WTC11 (cell line): ENCODE measurements at regions not wholly inside any gene's neighbourhood (a gene's known extent, or its start where the extent isn't known, plus 50 kb on each side); places are given as distances from the start of the nearest gene placed in this dataset.

Experiments used
- ATAC-seq: fragments of 200-7000 bp; cut with Tn5 transposase; 2 replicates; pipeline ENCODE4 v1.10.0; 2021; ENCODE audit warnings: mild to moderate bottlenecking, moderate library complexity
- CTCF ChIA-PET: fragments of 300-600 bp; sonication (Branson Sonifier 250); formaldehyde crosslinking; loops from one replicate; lab custom pipeline; 2021; ENCODE audit warnings: antibody characterized with exemption; lab: Charles Lee
- POLR2A ChIA-PET: fragments of 350-600 bp; sonication (Branson Sonifier 250); formaldehyde crosslinking; loops from one replicate; lab custom pipeline; 2021; ENCODE audit warnings: antibody characterized with exemption; lab: Charles Lee
- DNase-seq: peaks from one replicate; pipeline ENCODE4 v3.0.0; 2021; ENCODE audit warnings: low spot score
- H3K27ac Mint-ChIP-seq: 2 replicates; pipeline ENCODE4 v1.8.0; 2021; ENCODE audit warnings: mixed read lengths
- H3K27me3 Mint-ChIP-seq: 2 replicates; pipeline ENCODE4 v1.8.0; 2021; ENCODE audit warnings: low read depth, mild to moderate bottlenecking, moderate library complexity, mixed read lengths
- H3K36me3 Mint-ChIP-seq: 2 replicates; pipeline ENCODE4 v1.8.0; 2021; ENCODE audit warnings: mixed read lengths
- H3K4me1 Mint-ChIP-seq: 2 replicates; pipeline ENCODE4 v1.8.0; 2022; ENCODE audit warnings: mixed read lengths
- H3K4me3 Mint-ChIP-seq: 2 replicates; pipeline ENCODE4 v1.8.0; 2021; ENCODE audit warnings: mild to moderate bottlenecking, moderate library complexity, mixed read lengths
- H3K9me3 Mint-ChIP-seq: 2 replicates; pipeline ENCODE4 v1.8.0; 2021; ENCODE audit warnings: mixed read lengths
- ATF1 ChIP-seq: sonication (generic); formaldehyde crosslinking; IDR thresholded peaks from 2 replicates; pipeline ENCODE4 v1.8.1; 2023; ENCODE audit warnings: mild to moderate bottlenecking, moderate library complexity, missing genetic modification reagents
- CDX4 ChIP-seq: fragments of 250-450 bp; sonication (Bioruptor Pico); IDR thresholded peaks from 2 replicates; pipeline ENCODE4 v1.9.0; 2021; ENCODE audit warnings: moderate library complexity, mild to moderate bottlenecking, inconsistent platforms, borderline replicate concordance
- FOXJ3 ChIP-seq: sonication (generic); formaldehyde crosslinking; IDR thresholded peaks from 2 replicates; pipeline ENCODE4 v1.9.0; 2021; ENCODE audit warnings: missing genetic modification reagents, mild to moderate bottlenecking, borderline replicate concordance
- JUN ChIP-seq: sonication (generic); formaldehyde crosslinking; IDR thresholded peaks from 2 replicates; pipeline ENCODE4 v1.8.0; 2023; ENCODE audit warnings: mild to moderate bottlenecking, missing genetic modification reagents
- NFYB ChIP-seq: sonication (generic); formaldehyde crosslinking; conservative IDR thresholded peaks from 2 replicates; pipeline ENCODE4 v1.8.0; 2022; ENCODE audit warnings: low read depth, missing genetic modification reagents
- NR3C1 ChIP-seq: sonication (generic); formaldehyde crosslinking; conservative IDR thresholded peaks from 2 replicates; pipeline ENCODE4 v1.8.1; 2023; ENCODE audit warnings: low read depth, mild to moderate bottlenecking, missing genetic modification reagents
- OVOL2 ChIP-seq: fragments of 250-450 bp; sonication (Bioruptor Pico); IDR thresholded peaks from 2 replicates; pipeline ENCODE4 v1.9.0; 2021; ENCODE audit warnings: mild to moderate bottlenecking, borderline replicate concordance
- TEAD4 ChIP-seq: sonication (generic); formaldehyde crosslinking; IDR thresholded peaks from 2 replicates; pipeline ENCODE4 v1.8.0; 2022; ENCODE audit warnings: mild to moderate bottlenecking, missing genetic modification reagents
- ZNF219 ChIP-seq: sonication (generic); formaldehyde crosslinking; IDR thresholded peaks from 2 replicates; pipeline ENCODE4 v1.8.0; 2023; ENCODE audit warnings: missing genetic modification reagents, mild to moderate bottlenecking, borderline replicate concordance
- ZNF263 ChIP-seq: sonication (generic); formaldehyde crosslinking; IDR thresholded peaks from 2 replicates; pipeline ENCODE4 v1.8.1; 2022; ENCODE audit warnings: low read depth, mild to moderate bottlenecking, moderate library complexity, missing genetic modification reagents
- ZNF317 ChIP-seq: sonication (generic); formaldehyde crosslinking; IDR thresholded peaks from 2 replicates; pipeline ENCODE4 v1.8.1; 2023; ENCODE audit warnings: low read depth, mild to moderate bottlenecking, moderate library complexity, missing genetic modification reagents, borderline replicate concordance
- TF ChIP-seq, protein P1 (sequence below): sonication (generic); formaldehyde crosslinking; IDR thresholded peaks from 2 replicates; pipeline ENCODE4 v1.8.0; 2023; ENCODE audit warnings: missing genetic modification reagents, mild to moderate bottlenecking, borderline replicate concordance
- TF ChIP-seq, protein P2 (sequence below): sonication (generic); formaldehyde crosslinking; IDR thresholded peaks from 2 replicates; pipeline ENCODE4 v1.8.1; 2022; ENCODE audit warnings: low read depth, missing genetic modification reagents, borderline replicate concordance
- TF ChIP-seq, protein P3 (sequence below): sonication (generic); formaldehyde crosslinking; IDR thresholded peaks from 2 replicates; pipeline ENCODE4 v1.8.1; 2022; ENCODE audit warnings: mild to moderate bottlenecking, moderate library complexity, missing genetic modification reagents
- TF ChIP-seq, protein P4 (sequence below): fragments of 250-450 bp; sonication (Bioruptor Pico); IDR thresholded peaks from 2 replicates; pipeline ENCODE4 v1.9.0; 2021; ENCODE audit warnings: mild to moderate bottlenecking
- TF ChIP-seq, protein P5 (sequence below): fragments of 250-450 bp; sonication (Bioruptor Pico); IDR thresholded peaks from 2 replicates; pipeline ENCODE4 v1.9.0; 2021; ENCODE audit warnings: mild to moderate bottlenecking, borderline replicate concordance
- TF ChIP-seq, protein P6 (sequence below): sonication (generic); formaldehyde crosslinking; IDR thresholded peaks from 2 replicates; pipeline ENCODE4 v1.8.1; 2023; ENCODE audit warnings: mild to moderate bottlenecking, missing genetic modification reagents, moderate library complexity
- TF ChIP-seq, protein P7 (sequence below): sonication (generic); formaldehyde crosslinking; IDR thresholded peaks from 2 replicates; pipeline ENCODE4 v1.8.0; 2022; ENCODE audit warnings: mild to moderate bottlenecking, missing genetic modification reagents
- TF ChIP-seq, protein P8 (sequence below): sonication (generic); formaldehyde crosslinking; IDR thresholded peaks from 2 replicates; pipeline ENCODE4 v1.8.1; 2022; ENCODE audit warnings: missing genetic modification reagents, borderline replicate concordance

GRCh38 chr3:157650699-157651098, 147.5 kb upstream of the VEPH1 start:
- no peaks in the 10 kb centered on the region for H3K36me3 Mint-ChIP-seq
- H3K27me3 Mint-ChIP-seq, result no peaks in the 10 kb centered on the region
- TF ChIP-seq, protein P1, sequence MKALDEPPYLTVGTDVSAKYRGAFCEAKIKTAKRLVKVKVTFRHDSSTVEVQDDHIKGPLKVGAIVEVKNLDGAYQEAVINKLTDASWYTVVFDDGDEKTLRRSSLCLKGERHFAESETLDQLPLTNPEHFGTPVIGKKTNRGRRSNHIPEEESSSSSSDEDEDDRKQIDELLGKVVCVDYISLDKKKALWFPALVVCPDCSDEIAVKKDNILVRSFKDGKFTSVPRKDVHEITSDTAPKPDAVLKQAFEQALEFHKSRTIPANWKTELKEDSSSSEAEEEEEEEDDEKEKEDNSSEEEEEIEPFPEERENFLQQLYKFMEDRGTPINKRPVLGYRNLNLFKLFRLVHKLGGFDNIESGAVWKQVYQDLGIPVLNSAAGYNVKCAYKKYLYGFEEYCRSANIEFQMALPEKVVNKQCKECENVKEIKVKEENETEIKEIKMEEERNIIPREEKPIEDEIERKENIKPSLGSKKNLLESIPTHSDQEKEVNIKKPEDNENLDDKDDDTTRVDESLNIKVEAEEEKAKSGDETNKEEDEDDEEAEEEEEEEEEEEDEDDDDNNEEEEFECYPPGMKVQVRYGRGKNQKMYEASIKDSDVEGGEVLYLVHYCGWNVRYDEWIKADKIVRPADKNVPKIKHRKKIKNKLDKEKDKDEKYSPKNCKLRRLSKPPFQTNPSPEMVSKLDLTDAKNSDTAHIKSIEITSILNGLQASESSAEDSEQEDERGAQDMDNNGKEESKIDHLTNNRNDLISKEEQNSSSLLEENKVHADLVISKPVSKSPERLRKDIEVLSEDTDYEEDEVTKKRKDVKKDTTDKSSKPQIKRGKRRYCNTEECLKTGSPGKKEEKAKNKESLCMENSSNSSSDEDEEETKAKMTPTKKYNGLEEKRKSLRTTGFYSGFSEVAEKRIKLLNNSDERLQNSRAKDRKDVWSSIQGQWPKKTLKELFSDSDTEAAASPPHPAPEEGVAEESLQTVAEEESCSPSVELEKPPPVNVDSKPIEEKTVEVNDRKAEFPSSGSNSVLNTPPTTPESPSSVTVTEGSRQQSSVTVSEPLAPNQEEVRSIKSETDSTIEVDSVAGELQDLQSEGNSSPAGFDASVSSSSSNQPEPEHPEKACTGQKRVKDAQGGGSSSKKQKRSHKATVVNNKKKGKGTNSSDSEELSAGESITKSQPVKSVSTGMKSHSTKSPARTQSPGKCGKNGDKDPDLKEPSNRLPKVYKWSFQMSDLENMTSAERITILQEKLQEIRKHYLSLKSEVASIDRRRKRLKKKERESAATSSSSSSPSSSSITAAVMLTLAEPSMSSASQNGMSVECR (CRISPR knock-in tag), result no peak
- TF ChIP-seq ATF1 (CRISPR knock-in tag), result no peak
- TF ChIP-seq OVOL2 (CRISPR knock-in tag), result no peak
- TF ChIP-seq, protein P2, sequence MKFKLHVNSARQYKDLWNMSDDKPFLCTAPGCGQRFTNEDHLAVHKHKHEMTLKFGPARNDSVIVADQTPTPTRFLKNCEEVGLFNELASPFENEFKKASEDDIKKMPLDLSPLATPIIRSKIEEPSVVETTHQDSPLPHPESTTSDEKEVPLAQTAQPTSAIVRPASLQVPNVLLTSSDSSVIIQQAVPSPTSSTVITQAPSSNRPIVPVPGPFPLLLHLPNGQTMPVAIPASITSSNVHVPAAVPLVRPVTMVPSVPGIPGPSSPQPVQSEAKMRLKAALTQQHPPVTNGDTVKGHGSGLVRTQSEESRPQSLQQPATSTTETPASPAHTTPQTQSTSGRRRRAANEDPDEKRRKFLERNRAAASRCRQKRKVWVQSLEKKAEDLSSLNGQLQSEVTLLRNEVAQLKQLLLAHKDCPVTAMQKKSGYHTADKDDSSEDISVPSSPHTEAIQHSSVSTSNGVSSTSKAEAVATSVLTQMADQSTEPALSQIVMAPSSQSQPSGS (CRISPR knock-in tag), result no peak
- no peak for TF ChIP-seq CDX4 (CRISPR knock-in tag)
- TF ChIP-seq, protein P3, sequence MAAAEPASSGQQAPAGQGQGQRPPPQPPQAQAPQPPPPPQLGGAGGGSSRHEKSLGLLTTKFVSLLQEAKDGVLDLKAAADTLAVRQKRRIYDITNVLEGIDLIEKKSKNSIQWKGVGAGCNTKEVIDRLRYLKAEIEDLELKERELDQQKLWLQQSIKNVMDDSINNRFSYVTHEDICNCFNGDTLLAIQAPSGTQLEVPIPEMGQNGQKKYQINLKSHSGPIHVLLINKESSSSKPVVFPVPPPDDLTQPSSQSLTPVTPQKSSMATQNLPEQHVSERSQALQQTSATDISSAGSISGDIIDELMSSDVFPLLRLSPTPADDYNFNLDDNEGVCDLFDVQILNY, result no peak
- TF ChIP-seq, protein P4, sequence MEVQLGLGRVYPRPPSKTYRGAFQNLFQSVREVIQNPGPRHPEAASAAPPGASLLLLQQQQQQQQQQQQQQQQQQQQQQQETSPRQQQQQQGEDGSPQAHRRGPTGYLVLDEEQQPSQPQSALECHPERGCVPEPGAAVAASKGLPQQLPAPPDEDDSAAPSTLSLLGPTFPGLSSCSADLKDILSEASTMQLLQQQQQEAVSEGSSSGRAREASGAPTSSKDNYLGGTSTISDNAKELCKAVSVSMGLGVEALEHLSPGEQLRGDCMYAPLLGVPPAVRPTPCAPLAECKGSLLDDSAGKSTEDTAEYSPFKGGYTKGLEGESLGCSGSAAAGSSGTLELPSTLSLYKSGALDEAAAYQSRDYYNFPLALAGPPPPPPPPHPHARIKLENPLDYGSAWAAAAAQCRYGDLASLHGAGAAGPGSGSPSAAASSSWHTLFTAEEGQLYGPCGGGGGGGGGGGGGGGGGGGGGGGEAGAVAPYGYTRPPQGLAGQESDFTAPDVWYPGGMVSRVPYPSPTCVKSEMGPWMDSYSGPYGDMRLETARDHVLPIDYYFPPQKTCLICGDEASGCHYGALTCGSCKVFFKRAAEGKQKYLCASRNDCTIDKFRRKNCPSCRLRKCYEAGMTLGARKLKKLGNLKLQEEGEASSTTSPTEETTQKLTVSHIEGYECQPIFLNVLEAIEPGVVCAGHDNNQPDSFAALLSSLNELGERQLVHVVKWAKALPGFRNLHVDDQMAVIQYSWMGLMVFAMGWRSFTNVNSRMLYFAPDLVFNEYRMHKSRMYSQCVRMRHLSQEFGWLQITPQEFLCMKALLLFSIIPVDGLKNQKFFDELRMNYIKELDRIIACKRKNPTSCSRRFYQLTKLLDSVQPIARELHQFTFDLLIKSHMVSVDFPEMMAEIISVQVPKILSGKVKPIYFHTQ (CRISPR knock-in tag), result no peak
- TF ChIP-seq, protein P5, sequence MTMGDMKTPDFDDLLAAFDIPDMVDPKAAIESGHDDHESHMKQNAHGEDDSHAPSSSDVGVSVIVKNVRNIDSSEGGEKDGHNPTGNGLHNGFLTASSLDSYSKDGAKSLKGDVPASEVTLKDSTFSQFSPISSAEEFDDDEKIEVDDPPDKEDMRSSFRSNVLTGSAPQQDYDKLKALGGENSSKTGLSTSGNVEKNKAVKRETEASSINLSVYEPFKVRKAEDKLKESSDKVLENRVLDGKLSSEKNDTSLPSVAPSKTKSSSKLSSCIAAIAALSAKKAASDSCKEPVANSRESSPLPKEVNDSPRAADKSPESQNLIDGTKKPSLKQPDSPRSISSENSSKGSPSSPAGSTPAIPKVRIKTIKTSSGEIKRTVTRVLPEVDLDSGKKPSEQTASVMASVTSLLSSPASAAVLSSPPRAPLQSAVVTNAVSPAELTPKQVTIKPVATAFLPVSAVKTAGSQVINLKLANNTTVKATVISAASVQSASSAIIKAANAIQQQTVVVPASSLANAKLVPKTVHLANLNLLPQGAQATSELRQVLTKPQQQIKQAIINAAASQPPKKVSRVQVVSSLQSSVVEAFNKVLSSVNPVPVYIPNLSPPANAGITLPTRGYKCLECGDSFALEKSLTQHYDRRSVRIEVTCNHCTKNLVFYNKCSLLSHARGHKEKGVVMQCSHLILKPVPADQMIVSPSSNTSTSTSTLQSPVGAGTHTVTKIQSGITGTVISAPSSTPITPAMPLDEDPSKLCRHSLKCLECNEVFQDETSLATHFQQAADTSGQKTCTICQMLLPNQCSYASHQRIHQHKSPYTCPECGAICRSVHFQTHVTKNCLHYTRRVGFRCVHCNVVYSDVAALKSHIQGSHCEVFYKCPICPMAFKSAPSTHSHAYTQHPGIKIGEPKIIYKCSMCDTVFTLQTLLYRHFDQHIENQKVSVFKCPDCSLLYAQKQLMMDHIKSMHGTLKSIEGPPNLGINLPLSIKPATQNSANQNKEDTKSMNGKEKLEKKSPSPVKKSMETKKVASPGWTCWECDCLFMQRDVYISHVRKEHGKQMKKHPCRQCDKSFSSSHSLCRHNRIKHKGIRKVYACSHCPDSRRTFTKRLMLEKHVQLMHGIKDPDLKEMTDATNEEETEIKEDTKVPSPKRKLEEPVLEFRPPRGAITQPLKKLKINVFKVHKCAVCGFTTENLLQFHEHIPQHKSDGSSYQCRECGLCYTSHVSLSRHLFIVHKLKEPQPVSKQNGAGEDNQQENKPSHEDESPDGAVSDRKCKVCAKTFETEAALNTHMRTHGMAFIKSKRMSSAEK (CRISPR knock-in tag), result no peak
- no peak for TF ChIP-seq ZNF263 (CRISPR knock-in tag)
- no peak for TF ChIP-seq NFYB (CRISPR knock-in tag)
- TF ChIP-seq FOXJ3 (CRISPR knock-in tag), result no peak
- TF ChIP-seq, protein P6, sequence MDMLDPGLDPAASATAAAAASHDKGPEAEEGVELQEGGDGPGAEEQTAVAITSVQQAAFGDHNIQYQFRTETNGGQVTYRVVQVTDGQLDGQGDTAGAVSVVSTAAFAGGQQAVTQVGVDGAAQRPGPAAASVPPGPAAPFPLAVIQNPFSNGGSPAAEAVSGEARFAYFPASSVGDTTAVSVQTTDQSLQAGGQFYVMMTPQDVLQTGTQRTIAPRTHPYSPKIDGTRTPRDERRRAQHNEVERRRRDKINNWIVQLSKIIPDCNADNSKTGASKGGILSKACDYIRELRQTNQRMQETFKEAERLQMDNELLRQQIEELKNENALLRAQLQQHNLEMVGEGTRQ (CRISPR knock-in tag), result no peak
- TF ChIP-seq ZNF317, result no peak
- no peak for TF ChIP-seq JUN (CRISPR knock-in tag)
- TF ChIP-seq, protein P7, sequence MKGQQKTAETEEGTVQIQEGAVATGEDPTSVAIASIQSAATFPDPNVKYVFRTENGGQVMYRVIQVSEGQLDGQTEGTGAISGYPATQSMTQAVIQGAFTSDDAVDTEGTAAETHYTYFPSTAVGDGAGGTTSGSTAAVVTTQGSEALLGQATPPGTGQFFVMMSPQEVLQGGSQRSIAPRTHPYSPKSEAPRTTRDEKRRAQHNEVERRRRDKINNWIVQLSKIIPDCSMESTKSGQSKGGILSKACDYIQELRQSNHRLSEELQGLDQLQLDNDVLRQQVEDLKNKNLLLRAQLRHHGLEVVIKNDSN (CRISPR knock-in tag), result no peak
- TF ChIP-seq, protein P8, sequence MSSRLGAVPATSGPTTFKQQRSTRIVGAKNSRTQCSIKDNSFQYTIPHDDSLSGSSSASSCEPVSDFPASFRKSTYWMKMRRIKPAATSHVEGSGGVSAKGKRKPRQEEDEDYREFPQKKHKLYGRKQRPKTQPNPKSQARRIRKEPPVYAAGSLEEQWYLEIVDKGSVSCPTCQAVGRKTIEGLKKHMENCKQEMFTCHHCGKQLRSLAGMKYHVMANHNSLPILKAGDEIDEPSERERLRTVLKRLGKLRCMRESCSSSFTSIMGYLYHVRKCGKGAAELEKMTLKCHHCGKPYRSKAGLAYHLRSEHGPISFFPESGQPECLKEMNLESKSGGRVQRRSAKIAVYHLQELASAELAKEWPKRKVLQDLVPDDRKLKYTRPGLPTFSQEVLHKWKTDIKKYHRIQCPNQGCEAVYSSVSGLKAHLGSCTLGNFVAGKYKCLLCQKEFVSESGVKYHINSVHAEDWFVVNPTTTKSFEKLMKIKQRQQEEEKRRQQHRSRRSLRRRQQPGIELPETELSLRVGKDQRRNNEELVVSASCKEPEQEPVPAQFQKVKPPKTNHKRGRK (CRISPR knock-in tag), result no peak
- no peak for TF ChIP-seq NR3C1 (CRISPR knock-in tag)
- no peak for TF ChIP-seq ZNF219
- no peak for TF ChIP-seq TEAD4 (CRISPR knock-in tag)
- CTCF ChIA-PET, result no interaction called here
- H3K4me1 Mint-ChIP-seq, result no peaks in the 10 kb centered on the region
- ATAC-seq, result no peak
- DNase-seq, result no peak
- H3K27ac Mint-ChIP-seq, result no peak overlapping the region
- POLR2A ChIA-PET, result no interaction called here
- no peaks in the 10 kb centered on the region for H3K9me3 Mint-ChIP-seq
- H3K4me3 Mint-ChIP-seq, result no peak overlapping the region
